ENCODE measurements at regions not wholly inside any gene's neighbourhood (a gene's known extent, or its start where the extent isn't known, plus 50 kb on each side); places are given as distances from the start of the nearest gene placed in this dataset.

DNA sequence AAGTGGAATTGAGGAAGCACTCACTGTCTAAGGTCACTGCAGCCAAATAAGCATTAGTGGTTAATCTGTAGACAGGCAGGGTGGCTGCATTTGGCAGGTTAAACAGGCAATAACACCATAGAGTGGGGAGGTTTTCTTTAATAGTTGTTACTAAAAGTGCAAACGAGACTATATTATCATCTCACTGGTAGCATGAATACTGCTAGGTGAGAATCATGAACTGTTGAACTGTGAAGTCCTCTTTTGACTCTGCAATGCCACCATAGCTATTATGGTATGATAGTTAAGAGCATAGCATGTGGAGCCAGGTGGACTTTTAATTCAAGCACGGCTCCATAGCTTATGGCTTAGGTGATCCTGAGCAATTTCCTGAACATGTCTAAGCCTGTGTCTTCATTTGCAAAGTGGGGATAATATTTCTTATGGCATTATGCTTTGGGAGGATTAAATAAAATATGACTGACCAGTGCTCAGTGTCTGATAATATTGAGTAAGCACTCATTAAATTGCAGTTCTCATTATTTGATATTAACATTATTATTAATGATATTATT lies 235.6 kb upstream of the HHIP start:
- H4K5ac ChIP-seq (ENCODE audit: low read depth, low read length), result no peak overlapping the region
- dilution Hi-C loops (cut with HindIII; ENCODE audit: low sequenced_read_pairs, unreplicated experiment) (no loop called here), intact Hi-C loops (cut with micrococcal nuclease) (no loop called here), in situ Hi-C loops (cut with MboI; ENCODE audit: low sequenced_read_pairs) (no loop called here)
- no peaks in the 10 kb centered on the region for H3K27me3 ChIP-seq (ENCODE audit: control insufficient read depth, insufficient read depth, low read length)
- H2AFZ ChIP-seq (replicated peaks; ENCODE audit: low read length, poor library complexity), result no peak overlapping the region
- no peak overlapping the region for H4K91ac ChIP-seq (ENCODE audit: insufficient read depth, low read depth, low read length)
- no peaks in the 10 kb centered on the region for H3K9me3 ChIP-seq (ENCODE audit: control insufficient read depth, insufficient read depth, low read length)
- H3K27ac ChIP-seq (ENCODE audit: insufficient read depth, low read length), result no peak overlapping the region
- H3K4ac ChIP-seq (ENCODE audit: low read depth, low read length), result no peak overlapping the region
- H3K9ac ChIP-seq (ENCODE audit: low read depth, low read length), result no peak overlapping the region
- H3K36me3 ChIP-seq (ENCODE audit: control insufficient read depth, insufficient read depth, low read length), result no peaks in the 10 kb centered on the region
- H2BK20ac ChIP-seq (ENCODE audit: low read depth, low read length), result no peak overlapping the region
- H3K14ac ChIP-seq (replicated peaks; ENCODE audit: low read depth, low read length), result no peak overlapping the region
- H2AK5ac ChIP-seq (ENCODE audit: low read depth, low read length), result no peak overlapping the region
- no peaks in the 10 kb centered on the region for H3K4me1 ChIP-seq (ENCODE audit: control insufficient read depth, insufficient read depth, low read length)
- no TSS peak for BruUV-seq (replicated peaks)
- POLR2A ChIA-PET (ENCODE audit: unreplicated experiment), result no interaction called here
- H3K79me1 ChIP-seq (ENCODE audit: low read depth in 1 of 2, low read length in 2 of 2), result no peaks in the 10 kb centered on the region
- H3K9me1 ChIP-seq (ENCODE audit: insufficient read depth, low read length), result no peaks in the 10 kb centered on the region
- ATAC-seq (ENCODE audit: low read depth) (no peak), DNase-seq (no peak)
- H3K4me2 ChIP-seq (ENCODE audit: low read depth, low read length), result no peak overlapping the region
- H2BK120ac ChIP-seq (ENCODE audit: low read depth, low read length), result no peak overlapping the region
- no peak overlapping the region for H2BK5ac ChIP-seq (ENCODE audit: low read depth, low read length, poor library complexity, severe bottlenecking)
- H4K20me1 ChIP-seq (ENCODE audit: insufficient read depth, low read length), result no peaks in the 10 kb centered on the region
- H3K56ac ChIP-seq (ENCODE audit: extremely low read depth, insufficient read depth, low read length), result no peak overlapping the region
- H3K18ac ChIP-seq (ENCODE audit: low read depth, low read length), result no peak overlapping the region
- H2AK9ac ChIP-seq (replicated peaks; ENCODE audit: low read depth, low read length, poor library complexity), result no peak overlapping the region
- H2BK15ac ChIP-seq (ENCODE audit: low read depth, low read length), result no peak overlapping the region
- no peak overlapping the region for H3K4me3 ChIP-seq (ENCODE audit: insufficient read depth, low read depth, low read length)
- no peak overlapping the region for H3K23ac ChIP-seq (ENCODE audit: low read depth, low read length)
- H4K8ac ChIP-seq (ENCODE audit: low read depth in 2 of 2, low read length in 2 of 2), result no peak overlapping the region
- CTCF ChIA-PET, result no interaction called here
- WGBS, 2 experiments (ENCODE audit: extremely low coverage in 2 of 2, insufficient read length in 1 of 2), result no CpG with 5 or more reads among the region's 2 CpGs
- TF ChIP-seq, protein P1, sequence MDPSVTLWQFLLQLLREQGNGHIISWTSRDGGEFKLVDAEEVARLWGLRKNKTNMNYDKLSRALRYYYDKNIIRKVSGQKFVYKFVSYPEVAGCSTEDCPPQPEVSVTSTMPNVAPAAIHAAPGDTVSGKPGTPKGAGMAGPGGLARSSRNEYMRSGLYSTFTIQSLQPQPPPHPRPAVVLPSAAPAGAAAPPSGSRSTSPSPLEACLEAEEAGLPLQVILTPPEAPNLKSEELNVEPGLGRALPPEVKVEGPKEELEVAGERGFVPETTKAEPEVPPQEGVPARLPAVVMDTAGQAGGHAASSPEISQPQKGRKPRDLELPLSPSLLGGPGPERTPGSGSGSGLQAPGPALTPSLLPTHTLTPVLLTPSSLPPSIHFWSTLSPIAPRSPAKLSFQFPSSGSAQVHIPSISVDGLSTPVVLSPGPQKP (IDR thresholded peaks at IDR 0.05; ENCODE audit: borderline replicate concordance, low read depth, low read length), result no peak
- TF ChIP-seq CEBPB (IDR thresholded peaks at IDR 0.05; ENCODE audit: low read depth, low read length) (no peak), BHLHE40 (IDR thresholded peaks at IDR 0.05; ENCODE audit: low read depth, low read length) (no peak), SMC3 (IDR thresholded peaks at IDR 0.05; ENCODE audit: low read depth, low read length) (no peak), RFX5 (IDR thresholded peaks at IDR 0.05; ENCODE audit: low read depth, low read length) (no peak), MAFK (IDR thresholded peaks at IDR 0.05; ENCODE audit: low read depth, low read length) (no peak), FOS (IDR thresholded peaks at IDR 0.05; ENCODE audit: low read depth, low read length) (no peak), NFE2L2 (IDR thresholded peaks at IDR 0.05; ENCODE audit: low read depth, low read length) (no peak), RCOR1 (IDR thresholded peaks at IDR 0.05; ENCODE audit: insufficient replicate concordance, low read length) (no peak)
- TF ChIP-seq, protein P2, sequence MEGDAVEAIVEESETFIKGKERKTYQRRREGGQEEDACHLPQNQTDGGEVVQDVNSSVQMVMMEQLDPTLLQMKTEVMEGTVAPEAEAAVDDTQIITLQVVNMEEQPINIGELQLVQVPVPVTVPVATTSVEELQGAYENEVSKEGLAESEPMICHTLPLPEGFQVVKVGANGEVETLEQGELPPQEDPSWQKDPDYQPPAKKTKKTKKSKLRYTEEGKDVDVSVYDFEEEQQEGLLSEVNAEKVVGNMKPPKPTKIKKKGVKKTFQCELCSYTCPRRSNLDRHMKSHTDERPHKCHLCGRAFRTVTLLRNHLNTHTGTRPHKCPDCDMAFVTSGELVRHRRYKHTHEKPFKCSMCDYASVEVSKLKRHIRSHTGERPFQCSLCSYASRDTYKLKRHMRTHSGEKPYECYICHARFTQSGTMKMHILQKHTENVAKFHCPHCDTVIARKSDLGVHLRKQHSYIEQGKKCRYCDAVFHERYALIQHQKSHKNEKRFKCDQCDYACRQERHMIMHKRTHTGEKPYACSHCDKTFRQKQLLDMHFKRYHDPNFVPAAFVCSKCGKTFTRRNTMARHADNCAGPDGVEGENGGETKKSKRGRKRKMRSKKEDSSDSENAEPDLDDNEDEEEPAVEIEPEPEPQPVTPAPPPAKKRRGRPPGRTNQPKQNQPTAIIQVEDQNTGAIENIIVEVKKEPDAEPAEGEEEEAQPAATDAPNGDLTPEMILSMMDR (conservative IDR thresholded peaks at IDR 0.05; ENCODE audit: low read depth, low read length), result no peak
- TF ChIP-seq, protein P3, sequence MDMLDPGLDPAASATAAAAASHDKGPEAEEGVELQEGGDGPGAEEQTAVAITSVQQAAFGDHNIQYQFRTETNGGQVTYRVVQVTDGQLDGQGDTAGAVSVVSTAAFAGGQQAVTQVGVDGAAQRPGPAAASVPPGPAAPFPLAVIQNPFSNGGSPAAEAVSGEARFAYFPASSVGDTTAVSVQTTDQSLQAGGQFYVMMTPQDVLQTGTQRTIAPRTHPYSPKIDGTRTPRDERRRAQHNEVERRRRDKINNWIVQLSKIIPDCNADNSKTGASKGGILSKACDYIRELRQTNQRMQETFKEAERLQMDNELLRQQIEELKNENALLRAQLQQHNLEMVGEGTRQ (IDR thresholded peaks at IDR 0.05; ENCODE audit: low read depth, low read length), result no peak
